Erythroblast (primary cell): ENCODE measurements at regions not wholly inside any gene's neighbourhood (a gene's known extent, or its start where the extent isn't known, plus 50 kb on each side); places are given as distances from the start of the nearest gene placed in this dataset.

ENCODE experiments used
- GATA1 ChIP-seq: IDR thresholded peaks from 2 replicates; pipeline ENCODE4 v1.6.1; 2011; ENCODE audit warnings: low read depth, mild to moderate bottlenecking, control low read depth, low read length, moderate library complexity
- POLR2A ChIP-seq: IDR thresholded peaks from 2 replicates; pipeline ENCODE4 v1.6.1; 2011; ENCODE audit warnings: mild to moderate bottlenecking, low read length

- no peak for TF ChIP-seq POLR2A
- TF ChIP-seq GATA1: no peak
Measured at GRCh38 chr7:21064698-21065648, 278.3 kb upstream of the SP8 start.
